ENCODE measurements at regions not wholly inside any gene's neighbourhood (a gene's known extent, or its start where the extent isn't known, plus 50 kb on each side); places are given as distances from the start of the nearest gene placed in this dataset.
A peak's percentile ranks its signal among the peaks of the same experiment; 100 is the strongest.
"Not testable (repeated sequence)": the region's sequence is repeated elsewhere in the genome, so short reads cannot be mapped to it uniquely, and the experiment has no call there.

DNA sequence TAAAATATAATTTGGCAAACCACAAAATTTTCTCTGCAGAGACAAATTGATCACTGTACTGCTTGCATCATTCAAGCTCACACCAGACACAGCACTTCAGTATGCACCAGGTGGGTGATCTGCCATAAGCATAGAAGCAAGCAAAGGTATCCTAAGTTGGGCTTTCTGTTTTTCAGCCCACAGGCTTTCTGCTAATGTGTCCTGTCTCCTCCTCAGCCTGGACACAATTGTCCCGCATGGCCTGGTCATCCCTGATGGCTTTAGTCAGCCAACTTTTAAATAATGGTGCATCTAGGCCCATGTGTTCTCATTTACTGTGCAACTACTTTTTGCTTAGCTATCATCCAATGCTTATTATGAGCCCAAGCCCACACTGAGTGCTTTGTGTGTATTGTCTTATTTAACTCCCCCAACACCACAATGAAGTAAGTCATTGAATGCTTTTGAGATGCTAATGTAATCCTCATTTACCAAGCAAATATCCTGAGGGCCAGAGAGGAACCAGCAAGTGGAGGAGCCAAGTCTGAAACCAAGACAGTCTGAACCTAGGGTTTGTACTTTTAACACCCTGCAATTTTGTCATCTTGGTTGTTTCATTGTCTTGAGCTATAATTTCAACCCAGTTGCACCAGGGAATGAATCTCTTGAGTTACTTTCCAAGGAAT is 111.2 kb upstream of the SETBP1 start:
- DNase-seq (no peak), ATAC-seq (no peak)
- Histone ChIP-seq H3K4me3 (ENCODE audit: low read length) (no peak overlapping the region), H3K27ac (ENCODE audit: low read length) (no peak overlapping the region), H3K27me3 (ENCODE audit: control insufficient read depth, insufficient read depth) (no peaks in the 10 kb centered on the region), H3K4me1 (ENCODE audit: control insufficient read depth, insufficient read depth, low read length) (no peaks in the 10 kb centered on the region), H3K9me3 (ENCODE audit: control insufficient read depth, low read length) (no peaks in the 10 kb centered on the region)
- 92% methylated on average over 1 of the region's 1 CpG for WGBS
- intact Hi-C loops (cut with DNase I) = no loop called here

DNA sequence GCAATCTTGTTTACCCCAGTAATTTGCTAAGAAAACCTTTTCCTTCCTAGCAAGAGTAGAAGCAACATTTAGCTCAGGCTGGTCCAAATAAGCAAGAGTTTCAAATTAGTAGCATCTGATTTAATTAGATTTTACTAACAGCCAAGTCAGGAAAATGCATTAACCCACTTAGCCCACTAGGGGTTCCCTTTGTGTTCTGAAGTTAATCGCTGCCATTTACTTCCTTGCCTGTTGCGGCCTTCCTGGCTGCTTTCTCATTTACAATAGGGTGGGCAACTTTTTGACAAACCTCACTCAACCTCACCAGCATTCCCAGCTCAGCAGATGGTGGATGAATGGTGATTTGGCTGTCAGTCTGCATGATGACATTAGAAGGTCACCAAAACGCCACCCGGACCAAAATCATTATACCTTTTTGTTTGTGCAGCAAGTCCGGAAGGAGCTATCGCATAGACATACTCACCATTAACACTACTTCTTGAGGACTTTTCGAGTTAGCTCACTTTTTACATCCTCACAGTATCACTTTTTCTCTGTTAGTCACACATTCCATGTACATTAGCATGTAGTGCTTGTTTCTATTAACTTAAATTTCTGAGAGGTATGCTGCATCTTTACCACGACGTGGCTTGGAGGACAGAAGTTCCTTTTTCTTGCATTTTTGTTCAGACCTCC is 101.5 kb upstream of the SETBP1 start:
- Histone ChIP-seq H3K4me1 (ENCODE audit: control insufficient read depth, insufficient read depth, low read length) (no peaks in the 10 kb centered on the region), H3K27me3 (ENCODE audit: control insufficient read depth, insufficient read depth) (no peaks in the 10 kb centered on the region), H3K9me3 (ENCODE audit: control insufficient read depth, low read length) (no peaks in the 10 kb centered on the region), H3K4me3 (ENCODE audit: low read length) (no peak overlapping the region), H3K27ac (ENCODE audit: low read length) (no peak overlapping the region)
- WGBS = 84% methylated on average over 9 of the region's 9 CpGs
- intact Hi-C loops (cut with DNase I) = no loop called here
- ATAC-seq = no peak
- no peak for DNase-seq

DNA sequence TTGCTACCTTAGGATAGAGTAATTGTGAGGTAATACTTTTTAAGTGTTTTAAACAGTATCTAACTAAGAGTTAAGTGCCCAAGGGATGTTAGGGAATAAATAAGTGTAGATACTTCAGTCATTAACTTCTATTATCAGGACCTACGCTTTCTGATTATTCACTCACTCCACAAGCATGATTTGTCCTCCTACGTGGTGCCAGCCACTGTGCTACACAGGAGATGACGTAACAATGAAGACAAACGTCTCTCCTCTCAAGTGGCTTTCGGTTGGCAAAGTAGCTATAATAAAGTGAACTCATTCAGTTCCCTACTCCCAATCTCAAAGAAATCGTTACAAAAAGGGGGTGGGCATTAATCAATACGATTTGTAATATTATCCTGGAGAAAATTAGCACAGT is 100.9 kb upstream of the SETBP1 start:
- WGBS = 65% methylated on average over 7 of the region's 7 CpGs

DNA sequence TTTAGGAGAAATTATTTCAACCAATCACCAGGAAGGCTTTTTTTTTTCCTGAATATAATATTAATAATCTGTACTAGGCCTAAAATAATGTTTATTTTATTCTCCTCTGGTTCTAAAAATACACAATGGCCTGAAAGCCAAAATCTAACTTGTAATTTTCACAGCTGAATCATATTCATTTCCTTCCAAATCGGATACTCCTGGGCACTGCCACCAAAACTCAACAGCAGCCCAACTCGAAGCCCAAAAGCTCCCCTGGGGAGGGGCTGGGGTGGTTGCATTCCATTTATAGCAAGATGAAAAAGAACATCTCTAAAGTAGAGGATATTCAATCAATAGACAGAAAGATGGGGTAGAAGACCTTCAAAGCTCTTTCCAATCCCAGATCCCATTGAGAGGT is 100.5 kb upstream of the SETBP1 start:
- no peaks in the 10 kb centered on the region for H3K9me3 ChIP-seq (ENCODE audit: control insufficient read depth, low read length)
- ATAC-seq (no peak), DNase-seq (no peak)
- no peak overlapping the region for H3K27ac ChIP-seq (ENCODE audit: low read length)
- WGBS = 54% methylated on average over 2 of the region's 2 CpGs
- intact Hi-C loops (cut with DNase I) = no loop called here
- H3K4me1 ChIP-seq (ENCODE audit: control insufficient read depth, insufficient read depth, low read length) = no peaks in the 10 kb centered on the region
- no peak overlapping the region for H3K4me3 ChIP-seq (ENCODE audit: low read length)
- no peaks in the 10 kb centered on the region for H3K27me3 ChIP-seq (ENCODE audit: control insufficient read depth, insufficient read depth)

More for the DNA sequence above, 100.9 kb upstream of the SETBP1 start:
- ATAC-seq = no peak
- no peak for DNase-seq
- no peaks in the 10 kb centered on the region for H3K4me1 ChIP-seq (ENCODE audit: control insufficient read depth, insufficient read depth, low read length)
- H3K4me3 ChIP-seq (ENCODE audit: low read length) = no peak overlapping the region
- H3K27ac ChIP-seq (ENCODE audit: low read length) = no peak overlapping the region
- no peaks in the 10 kb centered on the region for H3K9me3 ChIP-seq (ENCODE audit: control insufficient read depth, low read length)
- H3K27me3 ChIP-seq (ENCODE audit: control insufficient read depth, insufficient read depth) = no peaks in the 10 kb centered on the region
- intact Hi-C loops (cut with DNase I) = no loop called here

DNA sequence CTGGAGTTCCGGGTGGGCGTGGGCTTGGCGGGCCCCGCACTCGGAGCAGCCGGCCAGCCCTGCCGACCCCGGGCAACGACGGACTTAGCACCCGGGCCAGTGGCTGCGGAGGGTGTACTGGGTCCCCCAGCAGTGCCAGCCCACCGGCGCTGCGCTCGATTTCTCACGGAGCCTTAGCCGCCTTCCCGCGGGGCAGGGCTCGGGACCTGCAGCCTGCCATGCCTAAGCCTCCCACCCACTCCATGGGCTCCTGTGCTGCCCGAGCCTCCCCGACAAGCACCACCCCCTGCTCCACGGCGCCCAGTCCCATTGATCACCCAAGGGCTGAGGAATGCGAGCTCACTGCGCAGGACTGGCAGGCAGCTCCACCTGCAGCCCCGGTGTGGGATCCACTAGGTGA is 99.9 kb upstream of the SETBP1 start:
- intact Hi-C loops (cut with DNase I) = not testable (repeated sequence)
- WGBS = 98% methylated on average over 28 of the region's 28 CpGs
- peak in 2 of 3 donors; percentile 41 to 50 for DNase-seq

DNA sequence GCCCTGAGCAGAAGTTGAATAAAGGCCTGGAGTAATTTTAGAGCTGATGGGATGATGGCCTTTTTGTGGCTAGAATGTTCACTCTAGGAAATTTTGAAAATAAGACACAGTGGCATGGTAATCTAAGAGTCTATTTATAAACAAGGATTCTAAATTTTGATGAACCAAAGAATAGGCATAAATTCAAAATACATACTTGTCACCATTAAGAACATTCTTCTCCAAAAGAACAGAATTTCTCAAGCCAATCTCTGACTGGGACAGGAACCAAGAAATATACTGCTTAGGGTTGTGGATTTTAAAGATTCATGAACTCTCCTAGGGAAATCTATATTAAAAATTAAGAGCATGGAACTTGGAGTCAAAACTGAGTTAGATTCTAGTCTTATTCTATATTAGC is 98.2 kb upstream of the SETBP1 start:
- DNase-seq (no peak), ATAC-seq (no peak)
- Histone ChIP-seq H3K4me3 (ENCODE audit: low read length) (no peak overlapping the region), H3K4me1 (ENCODE audit: control insufficient read depth, insufficient read depth, low read length) (no peaks in the 10 kb centered on the region), H3K27ac (ENCODE audit: low read length) (no peak overlapping the region), H3K27me3 (ENCODE audit: control insufficient read depth, insufficient read depth) (no peaks in the 10 kb centered on the region), H3K9me3 (ENCODE audit: control insufficient read depth, low read length) (no peaks in the 10 kb centered on the region)
- intact Hi-C loops (cut with DNase I) = no loop called here

More for the DNA sequence above, 99.9 kb upstream of the SETBP1 start:
- not testable (repeated sequence) for ATAC-seq; H3K9me3 ChIP-seq (ENCODE audit: control insufficient read depth, low read length); H3K27me3 ChIP-seq (ENCODE audit: control insufficient read depth, insufficient read depth); H3K4me1 ChIP-seq (ENCODE audit: control insufficient read depth, insufficient read depth, low read length); H3K4me3 ChIP-seq (ENCODE audit: low read length); H3K27ac ChIP-seq (ENCODE audit: low read length)

DNA sequence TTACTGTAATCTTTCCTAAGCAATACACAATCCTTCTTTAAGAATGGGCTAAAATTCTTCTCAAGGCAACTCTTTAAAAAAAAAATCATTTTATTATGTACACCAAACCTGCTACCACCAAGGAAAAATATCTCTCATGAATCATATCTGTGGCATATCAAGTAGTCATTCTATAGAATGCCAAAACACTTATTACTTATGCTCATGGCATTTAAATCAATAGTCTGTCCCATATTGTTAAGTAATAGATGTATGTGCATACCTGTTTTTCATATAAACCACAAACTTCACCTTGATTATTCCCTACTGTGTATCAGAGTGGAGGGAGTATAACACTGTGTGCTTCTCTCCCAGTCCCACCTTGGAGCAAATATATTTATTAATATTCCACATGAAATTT is 95.8 kb upstream of the SETBP1 start:
- DNase-seq (no peak), ATAC-seq (no peak)
- H3K27ac ChIP-seq (ENCODE audit: low read length) = no peak overlapping the region
- H3K27me3 ChIP-seq (ENCODE audit: control insufficient read depth, insufficient read depth) = no peaks in the 10 kb centered on the region
- H3K4me1 ChIP-seq (ENCODE audit: control insufficient read depth, insufficient read depth, low read length) = no peaks in the 10 kb centered on the region
- H3K4me3 ChIP-seq (ENCODE audit: low read length) = no peak overlapping the region
- intact Hi-C loops (cut with DNase I) = no loop called here
- no peaks in the 10 kb centered on the region for H3K9me3 ChIP-seq (ENCODE audit: control insufficient read depth, low read length)

DNA sequence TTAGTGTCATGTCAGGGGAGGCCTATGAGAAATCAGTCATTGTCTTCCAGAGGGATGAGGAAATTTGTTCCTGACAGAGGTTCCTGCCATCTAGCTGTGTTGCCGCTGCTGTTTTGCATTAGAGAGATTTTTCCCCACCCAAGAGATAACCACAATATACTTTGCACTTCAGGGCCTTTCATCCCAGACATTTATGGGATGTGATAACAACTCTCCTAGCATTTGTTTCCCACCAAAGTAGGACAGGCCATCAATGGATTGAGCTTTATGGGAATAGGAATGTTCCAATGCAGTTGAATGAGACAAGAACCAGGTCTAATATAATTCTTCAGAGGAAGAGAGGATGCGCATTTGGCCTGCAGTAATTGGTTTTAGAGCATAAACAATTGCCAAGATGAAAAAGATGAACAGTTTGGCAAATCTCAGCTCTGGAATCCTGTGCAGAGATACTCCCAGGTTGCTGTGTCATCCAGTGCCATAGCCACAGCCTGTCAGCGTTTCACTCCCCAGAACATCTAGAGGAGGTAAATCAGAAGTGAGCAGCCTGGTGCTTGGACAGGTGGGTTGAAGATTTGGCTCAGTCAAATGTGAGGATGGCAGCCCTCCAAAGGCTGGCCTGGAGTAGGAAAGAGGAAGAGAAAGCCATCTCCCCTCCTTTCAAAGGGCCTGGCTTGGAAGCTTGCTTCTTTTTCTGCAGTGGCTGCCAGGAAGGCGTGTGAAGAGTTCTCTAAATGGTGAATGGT is 93.7 kb upstream of the SETBP1 start:
- WGBS = 82% methylated on average over 4 of the region's 4 CpGs
- no peak for ATAC-seq

DNA sequence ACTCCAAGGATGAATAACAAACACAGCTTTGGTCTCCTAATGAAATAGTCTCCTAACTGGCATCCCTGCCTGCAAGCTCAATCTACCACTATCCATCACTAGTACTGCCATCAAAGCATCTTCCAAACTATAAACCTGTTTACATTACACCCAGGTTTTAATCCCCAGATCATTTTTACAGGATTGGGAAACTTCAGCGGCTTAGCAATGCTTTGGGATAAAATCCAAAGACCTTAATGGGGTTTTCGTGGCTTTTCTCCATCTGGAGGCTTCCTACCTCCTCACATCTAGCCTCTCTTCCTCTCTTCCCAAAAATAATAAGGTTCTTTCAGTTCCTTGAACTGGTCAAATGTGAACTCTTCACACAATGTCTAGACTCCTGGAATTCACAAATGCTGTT is 92.2 kb upstream of the SETBP1 start:
- H3K27ac ChIP-seq (ENCODE audit: low read length) = no peak overlapping the region
- intact Hi-C loops (cut with DNase I) = no loop called here
- WGBS = 74% methylated on average over 2 of the region's 2 CpGs

More for the DNA sequence above, 93.7 kb upstream of the SETBP1 start:
- no peaks in the 10 kb centered on the region for H3K4me1 ChIP-seq (ENCODE audit: control insufficient read depth, insufficient read depth, low read length)
- intact Hi-C loops (cut with DNase I) = no loop called here
- no peak overlapping the region for H3K4me3 ChIP-seq (ENCODE audit: low read length)
- no peaks in the 10 kb centered on the region for H3K27me3 ChIP-seq (ENCODE audit: control insufficient read depth, insufficient read depth)
- H3K27ac ChIP-seq (ENCODE audit: low read length) = no peak overlapping the region
- no peak for DNase-seq
- no peaks in the 10 kb centered on the region for H3K9me3 ChIP-seq (ENCODE audit: control insufficient read depth, low read length)

DNA sequence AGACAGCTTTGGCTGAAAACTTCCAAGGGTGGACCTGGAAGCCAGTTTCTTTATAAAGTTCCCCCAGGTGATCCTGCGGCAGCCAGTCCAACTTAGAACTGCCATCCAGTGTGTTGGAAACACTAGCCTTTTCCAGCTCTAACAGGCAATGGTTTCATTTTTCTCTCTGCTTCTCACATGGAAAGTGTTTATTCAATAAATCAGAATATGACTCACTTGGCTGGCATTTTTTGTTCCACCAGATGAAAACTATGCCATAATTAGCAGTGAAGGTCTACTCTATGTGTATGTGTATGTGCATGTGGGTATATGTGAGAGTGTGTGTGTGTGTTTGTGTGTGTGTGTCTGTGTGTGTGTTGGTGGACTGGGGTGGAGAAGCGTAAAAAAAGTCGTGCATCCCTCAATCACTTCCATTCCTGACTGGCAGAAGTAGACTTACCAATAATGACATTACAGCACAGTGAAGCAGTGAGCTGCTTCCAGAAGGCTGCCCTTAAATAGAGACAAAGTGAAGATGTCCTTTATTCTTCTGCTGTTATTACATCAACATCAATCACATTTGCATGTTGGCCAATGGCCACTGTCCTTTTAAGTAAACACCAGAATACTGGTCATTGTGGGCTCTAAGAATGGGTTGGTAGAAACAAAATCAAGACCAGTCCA is 90.9 kb upstream of the SETBP1 start:
- H3K27ac ChIP-seq (ENCODE audit: low read length) = no peak overlapping the region
- intact Hi-C loops (cut with DNase I) = no loop called here
- ATAC-seq = no peak
- no peak for DNase-seq
- no peak overlapping the region for H3K4me3 ChIP-seq (ENCODE audit: low read length)
- no peaks in the 10 kb centered on the region for H3K9me3 ChIP-seq (ENCODE audit: control insufficient read depth, low read length)
- 91% methylated on average over 3 of the region's 3 CpGs for WGBS
- H3K27me3 ChIP-seq (ENCODE audit: control insufficient read depth, insufficient read depth) = no peaks in the 10 kb centered on the region
- peaks cover 3% of the 10 kb centered on the region for H3K4me1 ChIP-seq (ENCODE audit: control insufficient read depth, insufficient read depth, low read length)

More for the DNA sequence above, 92.2 kb upstream of the SETBP1 start:
- ATAC-seq (no peak), DNase-seq (no peak)
- H3K27me3 ChIP-seq (ENCODE audit: control insufficient read depth, insufficient read depth) = no peaks in the 10 kb centered on the region
- H3K4me3 ChIP-seq (ENCODE audit: low read length) = no peak overlapping the region
- peaks cover 2% of the 10 kb centered on the region for H3K4me1 ChIP-seq (ENCODE audit: control insufficient read depth, insufficient read depth, low read length)
- H3K9me3 ChIP-seq (ENCODE audit: control insufficient read depth, low read length) = no peaks in the 10 kb centered on the region

Measured in right cardiac atrium (tissue), 5 donors.